ENCODE measurements at regions not wholly inside any gene's neighbourhood (a gene's known extent, or its start where the extent isn't known, plus 50 kb on each side); places are given as distances from the start of the nearest gene placed in this dataset.
"Not testable (repeated sequence)": the region's sequence is repeated elsewhere in the genome, so short reads cannot be mapped to it uniquely, and the experiment has no call there.

- Histone ChIP-seq H3K9me3 (no peaks in the 10 kb centered on the region), H3K27me3 (peaks cover 0 to 15% (median 5%) of the 10 kb centered on the region in 7 donors), H3K36me3 (no peaks in the 10 kb centered on the region), H3K4me1 (no peaks in the 10 kb centered on the region), H3K27ac (no peak overlapping the region), H3K4me3 (no peak overlapping the region)
- WGBS, 2 donors: 46 to 53% methylated on average over 2 of the region's 2 CpGs
- intact Hi-C loops (cut with DNase I): no loop called here
- DNase-seq (no peak), ATAC-seq (no peak)
- no peak for TF ChIP-seq CTCF (IDR thresholded peaks at IDR 0.05)
Measured at GRCh38 chr7:153948060-153948459, 104.1 kb upstream of the DPP6 start.

GRCh38 chr7:153951316-153951715 lies 100.9 kb upstream of the DPP6 start:
- no peak for TF ChIP-seq CTCF (IDR thresholded peaks at IDR 0.05)
- intact Hi-C loops (cut with DNase I): no loop called here
- Histone ChIP-seq H3K4me3 (no peak overlapping the region), H3K36me3 (no peaks in the 10 kb centered on the region), H3K27me3 (peaks cover 0 to 10% (median 0%) of the 10 kb centered on the region in 7 donors), H3K27ac (no peak overlapping the region), H3K9me3 (no peaks in the 10 kb centered on the region), H3K4me1 (no peaks in the 10 kb centered on the region)
- ATAC-seq (no peak), DNase-seq (no peak)
- WGBS, 2 donors: 60 to 61% methylated on average over 10 of the region's 10 CpGs

- Histone ChIP-seq H3K9me3 (no peaks in the 10 kb centered on the region), H3K4me3 (no peak overlapping the region), H3K36me3 (no peaks in the 10 kb centered on the region), H3K27me3 (peaks cover 0 to 7% (median 0%) of the 10 kb centered on the region in 7 donors), H3K4me1 (no peaks in the 10 kb centered on the region), H3K27ac (no peak overlapping the region)
- WGBS, 2 donors: 90 to 94% methylated on average over 4 of the region's 4 CpGs
- no peak for ATAC-seq
- intact Hi-C loops (cut with DNase I): no loop called here
- no peak for TF ChIP-seq CTCF (IDR thresholded peaks at IDR 0.05)
- no peak for DNase-seq
Measured at GRCh38 chr7:153954477-153954876, 97.7 kb upstream of the DPP6 start.

- H3K27ac ChIP-seq; H3K9me3 ChIP-seq; DNase-seq; H3K4me1 ChIP-seq; ATAC-seq; H3K4me3 ChIP-seq; intact Hi-C loops (cut with DNase I); H3K27me3 ChIP-seq; H3K36me3 ChIP-seq: not testable (repeated sequence)
- 83 to 97% methylated on average over 4 to 5 of the region's 5 CpGs for WGBS, 2 donors
Measured at GRCh38 chr7:153957677-153958076, 94.5 kb upstream of the DPP6 start.

GRCh38 chr7:153958381-153958780 lies 93.8 kb upstream of the DPP6 start:
- H3K4me1 ChIP-seq; ATAC-seq; H3K36me3 ChIP-seq; H3K9me3 ChIP-seq; intact Hi-C loops (cut with DNase I); H3K4me3 ChIP-seq; DNase-seq; H3K27me3 ChIP-seq; H3K27ac ChIP-seq: not testable (repeated sequence)
- 48 to 71% methylated on average over 6 of the region's 6 CpGs for WGBS, 2 donors

GRCh38 chr7:153958789-153959188 lies 93.4 kb upstream of the DPP6 start:
- H3K27me3 ChIP-seq; DNase-seq; H3K27ac ChIP-seq; intact Hi-C loops (cut with DNase I); H3K4me1 ChIP-seq; H3K36me3 ChIP-seq; H3K9me3 ChIP-seq; H3K4me3 ChIP-seq; ATAC-seq: not testable (repeated sequence)
- WGBS, 2 donors: 73 to 74% methylated on average over 3 to 5 of the region's 6 CpGs

GRCh38 chr7:153964481-153965112 lies 87.6 kb upstream of the DPP6 start:
- H3K36me3 ChIP-seq; H3K27me3 ChIP-seq; H3K9me3 ChIP-seq; H3K4me1 ChIP-seq; H3K4me3 ChIP-seq; intact Hi-C loops (cut with DNase I); ATAC-seq; H3K27ac ChIP-seq; DNase-seq: not testable (repeated sequence)
- 83 to 84% methylated on average over 6 of the region's 6 CpGs for WGBS, 2 donors

- 63 to 79% methylated on average over 2 to 3 of the region's 4 CpGs for WGBS, 2 donors
- DNase-seq; H3K4me3 ChIP-seq; H3K9me3 ChIP-seq; H3K27me3 ChIP-seq; intact Hi-C loops (cut with DNase I); H3K36me3 ChIP-seq; H3K27ac ChIP-seq; ATAC-seq; H3K4me1 ChIP-seq: not testable (repeated sequence)
Measured at GRCh38 chr7:153969016-153969415, 83.2 kb upstream of the DPP6 start.

GRCh38 chr7:153974603-153975002 lies 77.6 kb upstream of the DPP6 start:
- H3K27ac ChIP-seq; H3K4me3 ChIP-seq; H3K27me3 ChIP-seq; H3K9me3 ChIP-seq; H3K36me3 ChIP-seq; DNase-seq; ATAC-seq; H3K4me1 ChIP-seq; intact Hi-C loops (cut with DNase I): not testable (repeated sequence)
- 59 to 69% methylated on average over 6 of the region's 6 CpGs for WGBS, 2 donors

Data from heart right ventricle (tissue), 16 donors.